ENCODE measurements at regions not wholly inside any gene's neighbourhood (a gene's known extent, or its start where the extent isn't known, plus 50 kb on each side); places are given as distances from the start of the nearest gene placed in this dataset.

GRCh38 chr2:83016343-83017110 lies 1442.6 kb downstream of the SUCLG1 start:
- TF ChIP-seq CTCF (IDR thresholded peaks at IDR 0.05; ENCODE audit: low read length): no peak
- no peak for TF ChIP-seq EZH2 (optimal IDR thresholded peaks at IDR 0.05; ENCODE audit: low read depth, low read length)
